C4-2B (cell line): ENCODE measurements at regions not wholly inside any gene's neighbourhood (a gene's known extent, or its start where the extent isn't known, plus 50 kb on each side); places are given as distances from the start of the nearest gene placed in this dataset.

ENCODE experiments used
- H3K27ac ChIP-seq: fragments of 450-650 bp; 2 replicates; pipeline ENCODE4 v1.5.1; 2017
- ZFX ChIP-seq: fragments of 450-650 bp; IDR thresholded peaks from 2 replicates; pipeline ENCODE4 v1.6.1; 2017
- TF ChIP-seq, protein P1 (sequence below): fragments of 450-650 bp; conservative IDR thresholded peaks from 2 replicates; pipeline ENCODE4 v1.5.1; 2017; ENCODE audit warnings: mild to moderate bottlenecking

- no peak overlapping the region for H3K27ac ChIP-seq
- TF ChIP-seq ZFX, result no peak
- TF ChIP-seq, protein P1, sequence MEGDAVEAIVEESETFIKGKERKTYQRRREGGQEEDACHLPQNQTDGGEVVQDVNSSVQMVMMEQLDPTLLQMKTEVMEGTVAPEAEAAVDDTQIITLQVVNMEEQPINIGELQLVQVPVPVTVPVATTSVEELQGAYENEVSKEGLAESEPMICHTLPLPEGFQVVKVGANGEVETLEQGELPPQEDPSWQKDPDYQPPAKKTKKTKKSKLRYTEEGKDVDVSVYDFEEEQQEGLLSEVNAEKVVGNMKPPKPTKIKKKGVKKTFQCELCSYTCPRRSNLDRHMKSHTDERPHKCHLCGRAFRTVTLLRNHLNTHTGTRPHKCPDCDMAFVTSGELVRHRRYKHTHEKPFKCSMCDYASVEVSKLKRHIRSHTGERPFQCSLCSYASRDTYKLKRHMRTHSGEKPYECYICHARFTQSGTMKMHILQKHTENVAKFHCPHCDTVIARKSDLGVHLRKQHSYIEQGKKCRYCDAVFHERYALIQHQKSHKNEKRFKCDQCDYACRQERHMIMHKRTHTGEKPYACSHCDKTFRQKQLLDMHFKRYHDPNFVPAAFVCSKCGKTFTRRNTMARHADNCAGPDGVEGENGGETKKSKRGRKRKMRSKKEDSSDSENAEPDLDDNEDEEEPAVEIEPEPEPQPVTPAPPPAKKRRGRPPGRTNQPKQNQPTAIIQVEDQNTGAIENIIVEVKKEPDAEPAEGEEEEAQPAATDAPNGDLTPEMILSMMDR, result no peak
These were observed 57.2 kb upstream of the TOPAZ1 start for GRCh38 chr3:44184319-44184953.

DNA sequence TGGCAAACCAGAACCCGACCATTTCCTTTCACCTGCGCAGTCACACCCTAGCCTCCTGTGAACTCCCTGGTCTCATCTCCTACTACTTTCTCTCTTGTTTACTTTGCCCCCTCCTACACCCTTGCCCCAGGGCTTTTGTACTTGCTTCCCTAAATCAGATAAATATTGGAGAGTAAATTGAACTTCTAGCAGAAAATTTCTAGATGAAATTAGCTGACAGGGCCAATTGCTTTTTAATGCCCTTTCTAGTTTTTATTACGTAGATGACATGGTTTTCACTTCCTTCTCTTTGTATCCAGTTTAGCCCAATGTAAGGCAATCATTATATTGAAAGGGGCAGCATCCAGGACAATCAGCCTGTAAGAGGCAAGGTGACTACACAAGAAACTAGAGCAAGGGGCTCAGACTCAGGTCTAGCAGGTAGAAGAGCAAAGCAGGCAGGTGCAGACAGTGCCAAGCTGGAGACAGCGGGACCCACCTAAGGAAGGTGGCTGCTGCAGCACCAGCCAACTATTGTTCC, 56.2 kb upstream of the TOPAZ1 start:
- TF ChIP-seq ZFX, result no peak
- TF ChIP-seq, protein P1, result no peak
- H3K27ac ChIP-seq, result no peak overlapping the region

DNA sequence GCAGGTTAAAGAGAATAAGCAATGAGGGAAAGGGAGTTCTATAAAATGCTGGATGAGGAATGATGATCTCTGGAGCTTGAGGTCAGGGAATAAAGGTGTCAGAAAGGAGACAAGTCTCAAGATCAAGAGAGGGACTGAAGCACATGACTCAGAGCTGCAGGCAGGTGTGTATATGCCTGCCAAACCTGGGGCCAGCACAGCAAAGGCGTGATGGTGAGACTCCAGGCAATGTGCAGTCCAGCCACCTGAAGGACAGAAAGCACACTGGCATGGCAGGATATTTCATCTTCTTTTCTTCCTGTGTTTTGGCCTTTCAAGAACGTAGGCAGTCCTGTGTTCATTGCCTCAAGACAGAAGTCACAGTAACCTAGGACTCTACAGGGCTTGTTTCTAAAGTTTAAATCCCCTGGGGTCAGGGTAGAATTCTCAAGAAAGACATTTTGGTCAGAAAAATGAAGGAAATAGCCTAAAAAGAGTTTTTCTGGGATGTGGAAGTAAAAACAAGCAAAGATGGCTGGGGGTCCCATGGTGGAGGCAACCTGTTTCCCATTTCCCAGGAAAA, 55.5 kb upstream of the TOPAZ1 start:
- TF ChIP-seq, protein P1, result no peak
- TF ChIP-seq ZFX, result no peak
- H3K27ac ChIP-seq, result no peak overlapping the region

DNA sequence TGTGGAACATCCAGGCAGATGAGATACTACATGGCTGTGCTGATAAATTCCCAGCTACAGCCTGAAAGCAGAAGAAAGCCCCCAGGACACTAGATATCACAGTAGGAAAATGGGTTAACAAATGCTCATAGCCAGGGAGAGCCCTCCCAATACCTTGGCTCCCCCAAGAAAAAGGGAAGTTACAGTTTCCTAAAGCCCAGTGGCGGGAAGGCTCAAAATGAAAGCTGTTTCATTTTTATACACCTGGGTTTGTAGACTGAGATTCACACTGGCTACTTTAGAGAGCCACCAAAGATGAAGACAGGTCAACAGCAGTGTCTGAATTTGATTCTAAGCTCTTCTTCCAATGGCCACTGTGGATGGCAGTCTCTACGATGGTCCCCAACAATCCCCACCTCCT, 55.0 kb upstream of the TOPAZ1 start:
- TF ChIP-seq, protein P1, result no peak
- no peak for TF ChIP-seq ZFX
- no peak overlapping the region for H3K27ac ChIP-seq
